ENCODE measurements at regions not wholly inside any gene's neighbourhood (a gene's known extent, or its start where the extent isn't known, plus 50 kb on each side); places are given as distances from the start of the nearest gene placed in this dataset.
A peak's percentile ranks its signal among the peaks of the same experiment; 100 is the strongest.

GRCh38 chrX:137483554-137483953 lies 82.4 kb upstream of the ZIC3 start:
- Histone ChIP-seq H3K36me3 (replicated peaks) (no peaks in the 10 kb centered on the region), H3K27ac (no peak overlapping the region), H3K27me3 (replicated peaks) (no peaks in the 10 kb centered on the region), H3K4me3 (ENCODE audit: low read depth, low read length) (no peak overlapping the region)
- TF ChIP-seq CTCF (IDR thresholded peaks at IDR 0.05; ENCODE audit: low read depth, low read length, missing control alignments) = no peak
- DNase-seq = no peak
- in situ Hi-C loops (cut with HindIII; ENCODE audit: low pct_ligation_motif_present, low sequenced_read_pairs) = no loop called here

- no peaks in the 10 kb centered on the region for H3K27me3 ChIP-seq (replicated peaks)
- DNase-seq = no peak
- no peak overlapping the region for H3K4me3 ChIP-seq (ENCODE audit: low read depth, low read length)
- no peak overlapping the region for H3K27ac ChIP-seq
- H3K36me3 ChIP-seq (replicated peaks) = no peaks in the 10 kb centered on the region
- TF ChIP-seq CTCF (IDR thresholded peaks at IDR 0.05; ENCODE audit: low read depth, low read length, missing control alignments) = no peak
- in situ Hi-C loops (cut with HindIII; ENCODE audit: low pct_ligation_motif_present, low sequenced_read_pairs) = no loop called here
These were observed 83.8 kb upstream of the ZIC3 start for GRCh38 chrX:137482136-137482535.

GRCh38 chrX:137479386-137479785 lies 86.5 kb upstream of the ZIC3 start:
- H3K4me3 ChIP-seq (ENCODE audit: low read depth, low read length) = no peak overlapping the region
- H3K27ac ChIP-seq = no peak overlapping the region
- in situ Hi-C loops (cut with HindIII; ENCODE audit: low pct_ligation_motif_present, low sequenced_read_pairs) = no loop called here
- TF ChIP-seq CTCF (IDR thresholded peaks at IDR 0.05; ENCODE audit: low read depth, low read length, missing control alignments) = no peak
- H3K36me3 ChIP-seq (replicated peaks) = no peaks in the 10 kb centered on the region
- no peaks in the 10 kb centered on the region for H3K27me3 ChIP-seq (replicated peaks)
- no peak for DNase-seq

GRCh38 chrX:137441711-137442110 lies 124.2 kb upstream of the ZIC3 start:
- in situ Hi-C loops (cut with HindIII; ENCODE audit: low pct_ligation_motif_present, low sequenced_read_pairs) = no loop called here
- H3K27ac ChIP-seq = no peak overlapping the region
- DNase-seq = no peak
- no peak overlapping the region for H3K4me3 ChIP-seq (ENCODE audit: low read depth, low read length)
- no peaks in the 10 kb centered on the region for H3K36me3 ChIP-seq (replicated peaks)
- no peaks in the 10 kb centered on the region for H3K27me3 ChIP-seq (replicated peaks)
- TF ChIP-seq CTCF (IDR thresholded peaks at IDR 0.05; ENCODE audit: low read depth, low read length, missing control alignments) = no peak

GRCh38 chrX:137432609-137433008 lies 133.3 kb upstream of the ZIC3 start:
- no peak overlapping the region for H3K4me3 ChIP-seq (ENCODE audit: low read depth, low read length)
- TF ChIP-seq CTCF (IDR thresholded peaks at IDR 0.05; ENCODE audit: low read depth, low read length, missing control alignments) = peak; percentile 43
- no peak overlapping the region for H3K27ac ChIP-seq
- peaks cover 3% of the 10 kb centered on the region for H3K27me3 ChIP-seq (replicated peaks)
- H3K36me3 ChIP-seq (replicated peaks) = no peaks in the 10 kb centered on the region
- in situ Hi-C loops (cut with HindIII; ENCODE audit: low pct_ligation_motif_present, low sequenced_read_pairs) = no loop called here
- DNase-seq = no peak

- H3K36me3 ChIP-seq (replicated peaks) = no peaks in the 10 kb centered on the region
- no peak overlapping the region for H3K27ac ChIP-seq
- DNase-seq = no peak
- H3K4me3 ChIP-seq (ENCODE audit: low read depth, low read length) = no peak overlapping the region
- in situ Hi-C loops (cut with HindIII; ENCODE audit: low pct_ligation_motif_present, low sequenced_read_pairs) = no loop called here
- no peak for TF ChIP-seq CTCF (IDR thresholded peaks at IDR 0.05; ENCODE audit: low read depth, low read length, missing control alignments)
- peaks cover 7% of the 10 kb centered on the region for H3K27me3 ChIP-seq (replicated peaks)
These were observed 134.0 kb upstream of the ZIC3 start for GRCh38 chrX:137431693-137432488.

Measured in brain microvascular endothelial cell (primary cell).